ENCODE measurements at regions not wholly inside any gene's neighbourhood (a gene's known extent, or its start where the extent isn't known, plus 50 kb on each side); places are given as distances from the start of the nearest gene placed in this dataset.

GRCh38 chr10:25097669-25098411, 77.0 kb upstream of the GPR158 start:
- DNase-seq, result no peak
- H3K9me3 ChIP-seq, result peaks cover 4 to 22% (median 17%) of the 10 kb centered on the region in 4 donors
- no peaks in the 10 kb centered on the region for H3K36me3 ChIP-seq
- 81 to 95% (median 94%) methylated on average over 7 of the region's 7 CpGs for WGBS, 5 donors
- intact Hi-C loops (cut with DNase I; ENCODE audit: low total_unique reads), result no loop called here
- H3K27ac ChIP-seq, result no peak overlapping the region
- H3K4me1 ChIP-seq, result no peaks in the 10 kb centered on the region
- no peaks in the 10 kb centered on the region for H3K27me3 ChIP-seq
- no peak overlapping the region for H3K4me3 ChIP-seq
- no peak for TF ChIP-seq CTCF (IDR thresholded peaks at IDR 0.05)
- no peak for TF ChIP-seq EP300 (IDR thresholded peaks at IDR 0.05)

- DNase-seq, result no peak
- Histone ChIP-seq H3K4me1 (no peaks in the 10 kb centered on the region), H3K9me3 (peaks cover 4 to 10% (median 6%) of the 10 kb centered on the region in 4 donors), H3K36me3 (no peaks in the 10 kb centered on the region), H3K4me3 (no peak overlapping the region), H3K27ac (no peak overlapping the region), H3K27me3 (no peaks in the 10 kb centered on the region)
- intact Hi-C loops (cut with DNase I; ENCODE audit: low total_unique reads), result no loop called here
- TF ChIP-seq POLR2AphosphoS5 (IDR thresholded peaks at IDR 0.05) (no peak), EP300 (IDR thresholded peaks at IDR 0.05) (no peak), CTCF (IDR thresholded peaks at IDR 0.05) (no peak), POLR2A (IDR thresholded peaks at IDR 0.05) (no peak)
- WGBS, 5 donors, result 57 to 89% (median 81%) methylated on average over 3 of the region's 3 CpGs
Measured at GRCh38 chr10:25100141-25100540, 74.7 kb upstream of the GPR158 start.

- intact Hi-C loops (cut with DNase I; ENCODE audit: low total_unique reads), result no loop called here
- DNase-seq, result peak in 1 of 2 donors; percentile 25
- WGBS, 5 donors, result 0 to 25% (median 5%) methylated on average over 1 of the region's 1 CpG
- H3K27ac ChIP-seq, result no peak overlapping the region
- no peaks in the 10 kb centered on the region for H3K27me3 ChIP-seq
- H3K36me3 ChIP-seq, result no peaks in the 10 kb centered on the region
- no peak overlapping the region for H3K4me3 ChIP-seq
- TF ChIP-seq EP300 (IDR thresholded peaks at IDR 0.05) (no peak), CTCF (IDR thresholded peaks at IDR 0.05) (no peak)
- no peaks in the 10 kb centered on the region for H3K4me1 ChIP-seq
- no peaks in the 10 kb centered on the region for H3K9me3 ChIP-seq
Measured at GRCh38 chr10:25101461-25102146, 73.2 kb upstream of the GPR158 start.

GRCh38 chr10:25102147-25102822, 72.5 kb upstream of the GPR158 start:
- no peaks in the 10 kb centered on the region for H3K9me3 ChIP-seq
- intact Hi-C loops (cut with DNase I; ENCODE audit: low total_unique reads), result no loop called here
- TF ChIP-seq POLR2A (IDR thresholded peaks at IDR 0.05), result no peak
- TF ChIP-seq POLR2AphosphoS5 (IDR thresholded peaks at IDR 0.05), result no peak
- TF ChIP-seq CTCF (IDR thresholded peaks at IDR 0.05), result no peak
- TF ChIP-seq EP300 (IDR thresholded peaks at IDR 0.05), result no peak
- DNase-seq, result no peak
- no peaks in the 10 kb centered on the region for H3K36me3 ChIP-seq
- H3K4me3 ChIP-seq, result no peak overlapping the region
- H3K27ac ChIP-seq, result no peak overlapping the region
- no peaks in the 10 kb centered on the region for H3K27me3 ChIP-seq
- WGBS, 5 donors, result 72 to 84% (median 80%) methylated on average over 9 of the region's 9 CpGs
- H3K4me1 ChIP-seq, result no peaks in the 10 kb centered on the region
